Cardiac fibroblast (primary cell): ENCODE measurements at regions not wholly inside any gene's neighbourhood (a gene's known extent, or its start where the extent isn't known, plus 50 kb on each side); places are given as distances from the start of the nearest gene placed in this dataset.

Experiments
- DNase-seq, 2 donors: peaks; one replicate each; pipeline versions ENCODE4 v3.0.0 to v3.0.0-alpha.2; 2010; ENCODE audit warnings: low read depth in 2 of 2
- H3K4me3 ChIP-seq, 2 donors: replicated peaks in 1 of 2; 1 replicate in 1 of 2; 2 replicates in 1 of 2; pipeline ENCODE4 v1.5.1; 2011; ENCODE audit warnings: low read depth in 2 of 2, low read length in 2 of 2, mild to moderate bottlenecking in 2 of 2, moderate library complexity in 1 of 2
- TF ChIP-seq, protein P1 (sequence below): IDR thresholded peaks from one replicate; pipeline ENCODE4 v1.5.1; 2011; ENCODE audit warnings: low read depth, mild to moderate bottlenecking, low read length, inconsistent platforms

DNA sequence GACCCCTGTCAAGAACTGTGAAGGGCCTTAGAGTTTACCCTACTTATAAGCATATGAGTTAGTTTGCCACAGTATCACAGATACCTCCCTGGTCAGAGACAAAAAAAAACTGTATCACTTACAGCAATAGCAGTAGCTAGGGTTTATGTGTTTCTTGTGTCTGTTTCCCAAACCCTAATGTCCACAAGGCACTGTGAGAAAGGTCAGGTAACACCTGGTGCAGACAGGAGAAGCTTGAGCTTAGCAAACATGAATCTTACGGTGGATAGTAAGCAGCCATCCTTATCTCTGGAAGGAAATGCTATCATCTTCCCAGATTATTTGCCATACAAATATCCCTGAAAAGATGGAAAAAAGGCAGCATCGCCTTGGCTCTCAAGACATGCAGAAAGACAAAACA lies 208.5 kb upstream of the KCNN2 start:
- DNase-seq: no peak
- TF ChIP-seq, protein P1, sequence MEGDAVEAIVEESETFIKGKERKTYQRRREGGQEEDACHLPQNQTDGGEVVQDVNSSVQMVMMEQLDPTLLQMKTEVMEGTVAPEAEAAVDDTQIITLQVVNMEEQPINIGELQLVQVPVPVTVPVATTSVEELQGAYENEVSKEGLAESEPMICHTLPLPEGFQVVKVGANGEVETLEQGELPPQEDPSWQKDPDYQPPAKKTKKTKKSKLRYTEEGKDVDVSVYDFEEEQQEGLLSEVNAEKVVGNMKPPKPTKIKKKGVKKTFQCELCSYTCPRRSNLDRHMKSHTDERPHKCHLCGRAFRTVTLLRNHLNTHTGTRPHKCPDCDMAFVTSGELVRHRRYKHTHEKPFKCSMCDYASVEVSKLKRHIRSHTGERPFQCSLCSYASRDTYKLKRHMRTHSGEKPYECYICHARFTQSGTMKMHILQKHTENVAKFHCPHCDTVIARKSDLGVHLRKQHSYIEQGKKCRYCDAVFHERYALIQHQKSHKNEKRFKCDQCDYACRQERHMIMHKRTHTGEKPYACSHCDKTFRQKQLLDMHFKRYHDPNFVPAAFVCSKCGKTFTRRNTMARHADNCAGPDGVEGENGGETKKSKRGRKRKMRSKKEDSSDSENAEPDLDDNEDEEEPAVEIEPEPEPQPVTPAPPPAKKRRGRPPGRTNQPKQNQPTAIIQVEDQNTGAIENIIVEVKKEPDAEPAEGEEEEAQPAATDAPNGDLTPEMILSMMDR: no peak
- H3K4me3 ChIP-seq: no peak overlapping the region

DNA sequence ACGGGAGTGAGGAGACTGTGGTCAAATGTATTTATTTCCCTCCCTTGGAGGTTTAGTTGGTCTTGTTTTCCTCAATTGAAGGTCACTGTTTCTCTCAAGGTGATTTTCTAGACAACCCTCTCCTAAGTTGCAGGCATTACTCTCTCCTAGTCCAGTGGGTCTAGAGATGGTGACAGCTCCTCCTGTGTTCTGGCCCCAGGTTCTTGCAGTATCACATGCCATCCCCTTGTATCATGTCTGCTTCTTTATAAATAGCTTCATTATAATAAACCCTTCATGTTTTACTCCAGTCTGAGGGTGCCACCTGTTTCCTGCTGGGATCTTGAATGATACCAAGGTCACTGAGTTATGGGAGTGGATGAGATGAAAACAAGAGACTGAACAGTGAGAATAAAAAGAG lies 208.0 kb upstream of the KCNN2 start:
- TF ChIP-seq, protein P1: no peak

DNA sequence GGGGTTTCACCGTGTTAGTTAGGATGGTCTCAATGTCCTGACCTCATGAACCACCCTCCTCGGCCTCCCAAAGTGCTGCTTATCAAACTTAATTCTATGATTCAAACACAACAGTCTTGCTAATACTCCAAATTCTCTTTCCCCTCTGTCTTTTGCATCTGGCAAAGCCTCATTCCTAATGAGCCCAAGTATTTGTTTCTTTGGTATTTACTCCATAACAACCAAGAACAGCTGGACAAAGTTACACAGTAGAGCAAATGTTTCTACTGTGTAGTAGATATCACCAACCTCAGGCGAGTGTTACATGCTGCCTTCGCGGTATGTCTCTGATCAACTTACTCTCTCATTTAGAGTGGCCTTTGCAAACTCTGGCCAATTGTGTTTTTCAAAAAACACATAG lies 195.8 kb upstream of the KCNN2 start:
- TF ChIP-seq, protein P1: no peak
- DNase-seq: no peak
- H3K4me3 ChIP-seq: no peak overlapping the region

More for the DNA sequence above, 208.0 kb upstream of the KCNN2 start:
- DNase-seq: no peak
- H3K4me3 ChIP-seq: no peak overlapping the region

DNA sequence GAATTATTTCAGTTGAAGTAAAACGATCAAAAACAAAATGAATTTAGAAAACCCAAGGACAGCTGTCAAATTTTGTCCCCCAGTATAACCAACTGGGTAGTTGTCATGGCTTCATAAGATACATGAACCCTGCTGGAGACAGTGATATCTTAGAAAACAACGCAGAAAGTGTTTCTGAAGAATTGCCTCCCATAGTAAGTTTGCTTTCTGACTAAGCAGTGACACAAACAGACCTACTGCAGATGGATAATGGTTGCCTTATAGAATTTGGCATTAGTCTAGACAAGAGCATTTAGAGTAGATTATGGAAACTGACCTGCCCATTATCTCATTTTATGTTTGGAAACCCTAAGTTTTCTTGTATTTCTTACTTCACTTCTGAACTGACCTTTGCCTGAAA lies 187.7 kb upstream of the KCNN2 start:
- DNase-seq: peak in 1 of 2 donors; percentile 57
- TF ChIP-seq, protein P1: no peak

DNA sequence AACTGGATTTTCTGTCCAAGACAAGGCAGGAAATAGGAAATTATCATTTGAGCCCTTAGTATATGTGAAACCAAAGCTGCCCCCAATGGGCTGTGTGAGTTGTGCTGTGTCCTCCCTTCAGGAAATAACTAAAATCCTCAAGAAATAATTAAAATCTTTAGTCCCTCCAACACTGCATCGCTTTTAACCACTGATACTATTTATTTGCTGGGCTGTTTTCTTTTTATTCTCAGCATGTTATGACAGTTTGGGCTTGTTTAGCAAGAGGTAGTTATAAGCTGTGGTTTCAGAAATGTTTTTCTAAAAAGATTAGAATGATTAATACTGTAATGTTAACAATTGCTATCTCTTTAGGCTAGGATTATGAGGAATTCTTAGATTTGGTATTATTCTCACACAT lies 187.0 kb upstream of the KCNN2 start:
- no peak overlapping the region for H3K4me3 ChIP-seq
- peak; percentile 14 to 25 for DNase-seq
- TF ChIP-seq, protein P1: no peak

More for the DNA sequence above, 187.7 kb upstream of the KCNN2 start:
- no peak overlapping the region for H3K4me3 ChIP-seq

DNA sequence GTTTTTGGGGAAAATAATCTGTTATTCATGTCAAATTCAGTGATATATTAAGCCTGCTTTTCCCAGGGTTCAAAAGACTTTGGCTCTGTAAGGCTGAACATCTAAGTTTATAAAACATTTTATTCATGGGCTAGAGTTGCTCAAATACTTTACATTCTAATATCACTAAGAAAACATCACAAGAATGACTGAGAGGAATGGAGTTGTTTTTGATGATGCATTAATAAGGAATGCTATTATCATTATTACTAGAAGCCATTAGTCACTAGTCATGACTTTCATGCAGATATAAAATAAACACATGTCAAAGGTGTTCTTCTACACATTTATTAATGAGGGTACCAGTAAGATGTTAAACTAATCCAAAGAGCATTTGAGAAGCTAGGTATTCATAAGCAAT lies 185.5 kb upstream of the KCNN2 start:
- TF ChIP-seq, protein P1: no peak

DNA sequence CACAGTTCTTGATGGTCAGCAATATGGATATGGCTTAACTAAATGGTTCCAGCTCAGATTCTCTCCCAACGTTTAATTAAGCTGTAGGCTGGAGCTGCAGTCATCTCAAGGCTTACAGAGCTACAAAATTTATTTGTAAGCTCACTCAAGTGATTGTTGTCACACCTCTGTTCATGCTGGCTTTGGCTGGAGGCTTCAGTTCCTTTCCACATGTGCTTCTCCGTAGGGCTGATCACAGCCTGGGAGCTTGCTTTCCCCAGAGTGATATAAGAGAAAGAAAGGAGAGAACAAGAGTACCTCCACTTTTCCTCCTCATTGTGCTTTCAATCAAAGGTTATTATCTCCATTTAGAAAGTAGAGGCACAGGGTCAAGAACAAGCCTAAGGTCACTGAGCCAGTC lies 182.7 kb upstream of the KCNN2 start:
- TF ChIP-seq, protein P1: no peak
- DNase-seq: no peak
- no peak overlapping the region for H3K4me3 ChIP-seq

More for the DNA sequence above, 185.5 kb upstream of the KCNN2 start:
- DNase-seq: peak; percentile 50 to 73
- no peak overlapping the region for H3K4me3 ChIP-seq
